Cardiac fibroblast (primary cell): ENCODE measurements at regions not wholly inside any gene's neighbourhood (a gene's known extent, or its start where the extent isn't known, plus 50 kb on each side); places are given as distances from the start of the nearest gene placed in this dataset.
A peak's percentile ranks its signal among the peaks of the same experiment; 100 is the strongest.

Source experiments
- DNase-seq, 2 donors: peaks; one replicate each; pipeline versions ENCODE4 v3.0.0 to v3.0.0-alpha.2; 2010; ENCODE audit warnings: low read depth in 2 of 2
- H3K4me3 ChIP-seq, 2 donors: replicated peaks in 1 of 2; 1 replicate in 1 of 2; 2 replicates in 1 of 2; pipeline ENCODE4 v1.5.1; 2011; ENCODE audit warnings: low read depth in 2 of 2, low read length in 2 of 2, mild to moderate bottlenecking in 2 of 2, moderate library complexity in 1 of 2
- TF ChIP-seq, protein P1 (sequence below): IDR thresholded peaks from one replicate; pipeline ENCODE4 v1.5.1; 2011; ENCODE audit warnings: low read depth, mild to moderate bottlenecking, low read length, inconsistent platforms

DNA sequence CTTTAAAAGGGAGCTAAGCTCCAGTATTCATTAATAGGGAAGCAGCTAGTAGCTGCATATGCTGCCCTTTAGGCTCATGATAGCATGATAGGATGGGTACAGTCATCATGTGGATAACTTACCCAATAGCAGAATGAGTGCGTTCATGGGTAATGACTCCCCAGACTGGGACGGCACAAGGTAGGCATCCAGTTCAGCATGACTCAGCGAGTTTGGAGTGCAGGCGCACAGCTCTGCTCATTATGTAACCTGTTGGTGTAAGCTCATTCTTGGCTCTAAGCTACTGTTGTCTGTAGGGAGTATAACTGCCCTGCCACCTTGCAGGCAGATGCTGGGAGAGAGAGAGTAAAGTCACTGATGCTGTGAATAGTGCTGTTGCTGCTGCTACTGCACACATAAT, 209.2 kb upstream of the SYT4 start:
- DNase-seq: peak in 1 of 2 donors; percentile 7
- no peak overlapping the region for H3K4me3 ChIP-seq
- TF ChIP-seq, protein P1, sequence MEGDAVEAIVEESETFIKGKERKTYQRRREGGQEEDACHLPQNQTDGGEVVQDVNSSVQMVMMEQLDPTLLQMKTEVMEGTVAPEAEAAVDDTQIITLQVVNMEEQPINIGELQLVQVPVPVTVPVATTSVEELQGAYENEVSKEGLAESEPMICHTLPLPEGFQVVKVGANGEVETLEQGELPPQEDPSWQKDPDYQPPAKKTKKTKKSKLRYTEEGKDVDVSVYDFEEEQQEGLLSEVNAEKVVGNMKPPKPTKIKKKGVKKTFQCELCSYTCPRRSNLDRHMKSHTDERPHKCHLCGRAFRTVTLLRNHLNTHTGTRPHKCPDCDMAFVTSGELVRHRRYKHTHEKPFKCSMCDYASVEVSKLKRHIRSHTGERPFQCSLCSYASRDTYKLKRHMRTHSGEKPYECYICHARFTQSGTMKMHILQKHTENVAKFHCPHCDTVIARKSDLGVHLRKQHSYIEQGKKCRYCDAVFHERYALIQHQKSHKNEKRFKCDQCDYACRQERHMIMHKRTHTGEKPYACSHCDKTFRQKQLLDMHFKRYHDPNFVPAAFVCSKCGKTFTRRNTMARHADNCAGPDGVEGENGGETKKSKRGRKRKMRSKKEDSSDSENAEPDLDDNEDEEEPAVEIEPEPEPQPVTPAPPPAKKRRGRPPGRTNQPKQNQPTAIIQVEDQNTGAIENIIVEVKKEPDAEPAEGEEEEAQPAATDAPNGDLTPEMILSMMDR: no peak

DNA sequence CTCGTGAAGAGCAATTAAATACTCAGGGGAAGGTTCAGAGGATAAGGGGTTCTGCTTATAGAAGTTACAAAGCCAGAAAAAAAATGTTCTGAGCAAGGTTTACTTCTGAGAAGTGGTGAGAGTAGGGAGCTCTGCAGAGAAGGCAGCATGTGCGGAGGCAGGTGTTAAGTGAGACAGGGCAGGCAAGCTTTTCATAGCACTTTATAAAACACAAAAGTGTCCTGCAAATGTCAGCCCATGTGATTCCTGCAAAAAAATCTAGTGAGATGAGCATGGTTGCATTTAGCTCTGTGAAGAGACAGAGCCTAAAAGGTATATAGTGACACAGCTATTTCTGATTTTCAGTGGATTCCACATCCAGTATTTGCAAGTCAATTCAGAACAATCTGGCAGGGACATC, 223.8 kb upstream of the SYT4 start:
- TF ChIP-seq, protein P1: no peak
- H3K4me3 ChIP-seq: no peak overlapping the region
- DNase-seq: no peak

DNA sequence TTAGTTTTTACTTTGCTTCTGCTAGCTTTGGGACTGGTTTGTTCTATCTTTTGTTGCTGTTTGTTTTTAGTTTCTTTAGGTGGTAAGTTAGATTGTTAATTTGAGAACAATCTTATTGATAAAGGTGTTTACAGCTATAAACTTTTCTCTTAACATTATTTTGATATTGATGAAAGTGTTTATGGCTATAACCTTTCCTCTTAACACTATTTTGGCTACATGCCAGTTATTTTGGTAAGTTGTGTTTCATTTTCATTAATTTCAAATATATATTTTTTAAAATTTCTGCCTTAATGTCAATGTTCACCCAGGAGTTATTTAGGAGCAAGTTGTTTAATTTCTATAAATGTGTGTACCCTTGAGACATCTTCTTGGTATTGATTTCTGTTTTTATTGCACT, 229.6 kb upstream of the SYT4 start:
- TF ChIP-seq, protein P1: no peak
- H3K4me3 ChIP-seq: no peak overlapping the region
- no peak for DNase-seq

DNA sequence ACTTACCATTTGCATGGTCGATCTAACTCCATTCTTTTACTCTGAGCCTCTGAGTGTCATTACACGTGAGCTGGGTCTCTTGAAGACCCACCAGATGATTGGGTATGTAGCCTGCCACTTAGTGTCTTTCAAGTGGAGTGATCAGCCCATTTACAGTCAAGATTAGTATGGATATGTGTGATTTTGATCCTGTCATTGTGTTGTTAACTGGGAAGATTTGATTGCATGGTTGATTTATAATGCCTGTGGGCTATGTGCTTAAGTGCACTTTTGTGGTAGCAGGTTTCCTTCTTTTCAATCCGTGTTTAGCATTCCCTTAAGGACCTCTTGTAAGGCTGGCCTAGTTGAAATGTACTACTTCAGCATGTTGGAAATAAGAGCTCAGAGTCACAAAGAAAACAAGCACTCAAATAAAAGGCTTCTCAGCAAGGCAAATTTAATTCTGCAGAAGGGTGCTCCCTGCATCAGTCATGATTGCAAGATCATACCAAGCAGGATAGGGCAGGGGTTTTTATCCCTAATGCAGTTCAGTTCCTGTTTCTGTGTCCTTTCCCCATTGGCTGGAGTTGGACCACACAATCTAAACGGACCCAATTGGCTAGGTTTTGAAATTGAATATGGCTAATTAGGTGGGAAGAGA, 230.7 kb upstream of the SYT4 start:
- peak in 1 of 2 donors; percentile 3 for DNase-seq
- TF ChIP-seq, protein P1: no peak

DNA sequence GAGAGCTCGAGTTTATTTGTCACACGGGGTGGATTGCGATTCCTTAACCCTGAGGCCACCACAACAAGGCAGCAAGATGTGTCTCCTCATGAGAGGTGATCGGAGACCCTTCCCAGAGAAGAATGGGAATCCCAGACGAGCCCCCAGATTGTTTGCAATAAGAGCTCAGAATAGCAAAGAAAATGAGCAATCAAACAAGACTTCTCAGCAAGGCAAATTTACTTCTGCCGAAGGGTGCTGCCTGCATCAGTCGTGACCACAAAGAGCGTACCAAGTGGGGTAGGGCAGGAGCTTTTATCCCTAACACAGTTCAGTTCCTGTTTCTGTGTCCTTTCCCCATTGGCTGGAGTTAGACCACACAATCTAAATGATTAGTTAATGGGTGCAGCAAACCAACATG, 237.5 kb upstream of the SYT4 start:
- TF ChIP-seq, protein P1: no peak
- DNase-seq: no peak
- no peak overlapping the region for H3K4me3 ChIP-seq

More for the DNA sequence above, 230.7 kb upstream of the SYT4 start:
- H3K4me3 ChIP-seq: no peak overlapping the region

DNA sequence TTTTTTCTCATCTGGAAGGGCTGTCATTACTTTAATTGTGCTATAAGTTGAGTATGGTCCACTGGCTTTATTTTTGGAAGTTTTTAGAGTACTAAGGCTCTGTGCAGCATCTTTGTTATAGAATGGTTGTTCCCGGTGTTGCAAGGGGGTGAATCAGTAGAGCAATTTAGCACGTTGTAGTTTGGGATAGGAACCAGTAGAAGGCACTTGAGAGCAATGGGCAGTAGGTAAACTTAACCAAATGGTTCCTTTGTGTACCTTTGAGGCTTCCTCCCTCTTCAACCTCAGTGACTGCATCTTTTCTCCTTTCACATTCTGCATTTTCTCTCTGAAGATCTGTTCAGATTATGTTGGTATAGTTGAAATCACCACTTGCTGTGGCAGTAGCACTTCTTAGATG, 238.2 kb upstream of the SYT4 start:
- DNase-seq: no peak
- TF ChIP-seq, protein P1: no peak
- H3K4me3 ChIP-seq: no peak overlapping the region

DNA sequence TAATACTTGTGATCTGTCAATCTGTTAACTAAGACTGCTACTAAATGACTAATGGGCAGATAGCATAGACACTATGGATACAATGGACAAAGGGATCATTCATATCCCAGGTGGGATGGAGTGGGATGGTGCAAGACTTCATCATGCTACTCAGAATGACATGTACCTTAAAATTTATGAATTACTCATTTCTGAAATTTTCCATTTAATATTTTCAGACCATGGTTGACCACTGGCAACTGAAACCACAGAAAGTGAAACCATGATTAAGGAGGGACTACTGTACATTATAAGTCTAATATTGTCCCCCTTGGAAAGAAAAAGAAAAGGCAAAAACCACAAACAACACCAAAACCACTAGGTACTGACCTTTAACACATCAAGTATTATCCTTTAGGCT, 247.0 kb upstream of the SYT4 start:
- no peak for DNase-seq
- no peak overlapping the region for H3K4me3 ChIP-seq
- TF ChIP-seq, protein P1: no peak
